ENCODE measurements at regions not wholly inside any gene's neighbourhood (a gene's known extent, or its start where the extent isn't known, plus 50 kb on each side); places are given as distances from the start of the nearest gene placed in this dataset.
A peak's percentile ranks its signal among the peaks of the same experiment; 100 is the strongest.
"Not testable (repeated sequence)": the region's sequence is repeated elsewhere in the genome, so short reads cannot be mapped to it uniquely, and the experiment has no call there.

GRCh38 chrX:979127-979526, 233.3 kb downstream of the CRLF2 start:
- not testable (repeated sequence) for H3K4me3 ChIP-seq (ENCODE audit: low read depth, low read length); DNase-seq (ENCODE audit: low read depth in 4 of 6, low spot score in 6 of 6); H3K36me3 ChIP-seq (ENCODE audit: control insufficient read depth, insufficient read depth, low read length); H3K9me3 ChIP-seq (ENCODE audit: control insufficient read depth, insufficient read depth, low read length); H3K27me3 ChIP-seq (ENCODE audit: control insufficient read depth, insufficient read depth, low read length); H3K27ac ChIP-seq (ENCODE audit: low read depth, low read length)
- WGBS (ENCODE audit: insufficient coverage), result over 99% methylated on average over 11 of the region's 18 CpGs
- peaks cover 14% of the 10 kb centered on the region for H3K4me1 ChIP-seq (ENCODE audit: control insufficient read depth, insufficient read depth, low read length)

GRCh38 chrX:973010-973632, 239.3 kb downstream of the CRLF2 start:
- no peak overlapping the region for H3K4me3 ChIP-seq (ENCODE audit: low read depth, low read length)
- no peak overlapping the region for H3K27ac ChIP-seq (ENCODE audit: low read depth, low read length)
- no peak for DNase-seq (ENCODE audit: low read depth in 4 of 6, low spot score in 6 of 6)
- H3K27me3 ChIP-seq (ENCODE audit: control insufficient read depth, insufficient read depth, low read length), result no peaks in the 10 kb centered on the region
- H3K9me3 ChIP-seq (ENCODE audit: control insufficient read depth, insufficient read depth, low read length), result no peaks in the 10 kb centered on the region
- no peaks in the 10 kb centered on the region for H3K36me3 ChIP-seq (ENCODE audit: control insufficient read depth, insufficient read depth, low read length)
- H3K4me1 ChIP-seq (ENCODE audit: control insufficient read depth, insufficient read depth, low read length), result peaks cover 3% of the 10 kb centered on the region
- WGBS (ENCODE audit: insufficient coverage), result 80% methylated on average over 17 of the region's 23 CpGs

- WGBS (ENCODE audit: insufficient coverage), result 59% methylated on average over 2 of the region's 13 CpGs
- peak in 5 of 6 donors; percentile 40 to 91 (median 64) for DNase-seq (ENCODE audit: low read depth in 4 of 6, low spot score in 6 of 6)
Measured at GRCh38 chrX:968148-968965, 244.1 kb downstream of the CRLF2 start.

GRCh38 chrX:966396-967070, 245.9 kb downstream of the CRLF2 start:
- no peak overlapping the region for H3K27ac ChIP-seq (ENCODE audit: low read depth, low read length)
- DNase-seq (ENCODE audit: low read depth in 4 of 6, low spot score in 6 of 6), result peak in 1 of 6 donors; percentile 34
- H3K27me3 ChIP-seq (ENCODE audit: control insufficient read depth, insufficient read depth, low read length), result no peaks in the 10 kb centered on the region
- H3K4me3 ChIP-seq (ENCODE audit: low read depth, low read length), result no peak overlapping the region
- H3K36me3 ChIP-seq (ENCODE audit: control insufficient read depth, insufficient read depth, low read length), result no peaks in the 10 kb centered on the region
- WGBS (ENCODE audit: insufficient coverage), result 51% methylated on average over 11 of the region's 19 CpGs
- H3K4me1 ChIP-seq (ENCODE audit: control insufficient read depth, insufficient read depth, low read length), result peaks cover 23% of the 10 kb centered on the region
- H3K9me3 ChIP-seq (ENCODE audit: control insufficient read depth, insufficient read depth, low read length), result no peaks in the 10 kb centered on the region

More at GRCh38 chrX:968148-968965, 244.1 kb downstream of the CRLF2 start:
- Histone ChIP-seq H3K9me3 (ENCODE audit: control insufficient read depth, insufficient read depth, low read length) (no peaks in the 10 kb centered on the region), H3K4me1 (ENCODE audit: control insufficient read depth, insufficient read depth, low read length) (peaks cover 23% of the 10 kb centered on the region), H3K27me3 (ENCODE audit: control insufficient read depth, insufficient read depth, low read length) (no peaks in the 10 kb centered on the region), H3K27ac (ENCODE audit: low read depth, low read length) (peak overlapping the region; percentile 70), H3K4me3 (ENCODE audit: low read depth, low read length) (no peak overlapping the region), H3K36me3 (ENCODE audit: control insufficient read depth, insufficient read depth, low read length) (no peaks in the 10 kb centered on the region)

- peaks cover 23% of the 10 kb centered on the region for H3K4me1 ChIP-seq (ENCODE audit: control insufficient read depth, insufficient read depth, low read length)
- peak in 1 of 6 donors; percentile 49 for DNase-seq (ENCODE audit: low read depth in 4 of 6, low spot score in 6 of 6)
- no peaks in the 10 kb centered on the region for H3K36me3 ChIP-seq (ENCODE audit: control insufficient read depth, insufficient read depth, low read length)
- no peaks in the 10 kb centered on the region for H3K27me3 ChIP-seq (ENCODE audit: control insufficient read depth, insufficient read depth, low read length)
- 37% methylated on average over 5 of the region's 10 CpGs for WGBS (ENCODE audit: insufficient coverage)
- no peak overlapping the region for H3K27ac ChIP-seq (ENCODE audit: low read depth, low read length)
- H3K9me3 ChIP-seq (ENCODE audit: control insufficient read depth, insufficient read depth, low read length), result no peaks in the 10 kb centered on the region
- no peak overlapping the region for H3K4me3 ChIP-seq (ENCODE audit: low read depth, low read length)
Measured at GRCh38 chrX:964831-965416, 247.5 kb downstream of the CRLF2 start.

- DNase-seq (ENCODE audit: low read depth in 4 of 6, low spot score in 6 of 6), result peak in 1 of 6 donors; percentile 34
Measured at GRCh38 chrX:960821-961220, 251.6 kb downstream of the CRLF2 start.

GRCh38 chrX:959595-959994, 252.9 kb downstream of the CRLF2 start:
- H3K4me1 ChIP-seq (ENCODE audit: control insufficient read depth, insufficient read depth, low read length), result no peaks in the 10 kb centered on the region
- peak in 1 of 6 donors; percentile 72 for DNase-seq (ENCODE audit: low read depth in 4 of 6, low spot score in 6 of 6)
- H3K27ac ChIP-seq (ENCODE audit: low read depth, low read length), result no peak overlapping the region
- no peaks in the 10 kb centered on the region for H3K9me3 ChIP-seq (ENCODE audit: control insufficient read depth, insufficient read depth, low read length)
- H3K36me3 ChIP-seq (ENCODE audit: control insufficient read depth, insufficient read depth, low read length), result no peaks in the 10 kb centered on the region
- H3K4me3 ChIP-seq (ENCODE audit: low read depth, low read length), result no peak overlapping the region
- peaks cover 2% of the 10 kb centered on the region for H3K27me3 ChIP-seq (ENCODE audit: control insufficient read depth, insufficient read depth, low read length)
- WGBS (ENCODE audit: insufficient coverage), result 61% methylated on average over 9 of the region's 10 CpGs

More at GRCh38 chrX:960821-961220, 251.6 kb downstream of the CRLF2 start:
- 100% methylated on average over 1 of the region's 8 CpGs for WGBS (ENCODE audit: insufficient coverage)
- Histone ChIP-seq H3K4me1 (ENCODE audit: control insufficient read depth, insufficient read depth, low read length) (no peaks in the 10 kb centered on the region), H3K4me3 (ENCODE audit: low read depth, low read length) (no peak overlapping the region), H3K36me3 (ENCODE audit: control insufficient read depth, insufficient read depth, low read length) (no peaks in the 10 kb centered on the region), H3K27ac (ENCODE audit: low read depth, low read length) (no peak overlapping the region), H3K27me3 (ENCODE audit: control insufficient read depth, insufficient read depth, low read length) (peaks cover 2% of the 10 kb centered on the region), H3K9me3 (ENCODE audit: control insufficient read depth, insufficient read depth, low read length) (no peaks in the 10 kb centered on the region)

- H3K27me3 ChIP-seq (ENCODE audit: control insufficient read depth, insufficient read depth, low read length); H3K36me3 ChIP-seq (ENCODE audit: control insufficient read depth, insufficient read depth, low read length); H3K4me1 ChIP-seq (ENCODE audit: control insufficient read depth, insufficient read depth, low read length); H3K27ac ChIP-seq (ENCODE audit: low read depth, low read length); DNase-seq (ENCODE audit: low read depth in 4 of 6, low spot score in 6 of 6); H3K4me3 ChIP-seq (ENCODE audit: low read depth, low read length); H3K9me3 ChIP-seq (ENCODE audit: control insufficient read depth, insufficient read depth, low read length): not testable (repeated sequence)
- WGBS (ENCODE audit: insufficient coverage), result 89% methylated on average over 1 of the region's 1 CpG
Measured at GRCh38 chrX:955168-955781, 257.2 kb downstream of the CRLF2 start.

- Histone ChIP-seq H3K4me3 (ENCODE audit: low read depth, low read length) (no peak overlapping the region), H3K4me1 (ENCODE audit: control insufficient read depth, insufficient read depth, low read length) (no peaks in the 10 kb centered on the region), H3K9me3 (ENCODE audit: control insufficient read depth, insufficient read depth, low read length) (no peaks in the 10 kb centered on the region), H3K27me3 (ENCODE audit: control insufficient read depth, insufficient read depth, low read length) (peaks cover 2% of the 10 kb centered on the region), H3K36me3 (ENCODE audit: control insufficient read depth, insufficient read depth, low read length) (no peaks in the 10 kb centered on the region), H3K27ac (ENCODE audit: low read depth, low read length) (no peak overlapping the region)
- DNase-seq (ENCODE audit: low read depth in 4 of 6, low spot score in 6 of 6), result no peak
Measured at GRCh38 chrX:953879-954482, 258.5 kb downstream of the CRLF2 start.
